Mucosa of descending colon (tissue), 3 donors: ENCODE measurements at regions not wholly inside any gene's neighbourhood (a gene's known extent, or its start where the extent isn't known, plus 50 kb on each side); places are given as distances from the start of the nearest gene placed in this dataset.

ENCODE experiments used
- ATAC-seq: fragments of 200-7000 bp; cut with Tn5 transposase; one replicate; pipeline ENCODE4 v1.9.1; 2020; ENCODE audit warnings: mild to moderate bottlenecking, moderate library complexity
- DNase-seq, 3 donors: peaks; one replicate each; pipeline ENCODE4 v3.0.0-alpha.2; 2020
- H3K36me3 ChIP-seq: fragments of 200-600 bp; one replicate; pipeline ENCODE4 v1.8.0; 2021; ENCODE audit warnings: low read depth, mild to moderate bottlenecking
- H3K4me1 ChIP-seq: fragments of 200-600 bp; one replicate; pipeline ENCODE4 v1.8.0; 2021; ENCODE audit warnings: low read depth, mild to moderate bottlenecking
- H3K4me3 ChIP-seq: fragments of 200-600 bp; one replicate; pipeline ENCODE4 v1.8.0; 2021; ENCODE audit warnings: mild to moderate bottlenecking
- H3K9me3 ChIP-seq: fragments of 200-600 bp; one replicate; pipeline ENCODE4 v1.8.0; 2021; ENCODE audit warnings: mild to moderate bottlenecking
- CTCF ChIP-seq: fragments of 200-600 bp; IDR thresholded peaks from one replicate; pipeline ENCODE4 v1.8.0; 2022; ENCODE audit warnings: antibody characterized with exemption, mild to moderate bottlenecking
- intact Hi-C, 2 donors: fragments of 100-400 bp; cut with DNase I in 1 of 2; cut with micrococcal nuclease in 1 of 2; formaldehyde crosslinking; loops; one replicate each; pipeline versions ENCODE4 v1.11.0 to v1.11.1; 2022; cut with DNase I, micrococcal nuclease
- donor health status: DM: no; HTN: no; CAD: no; lungs with moderate emphysema.
- donor health status: DM: no; HTN: no; CAD: no.
- donor health status: DM: no; HTN: yes; CAD: no.

DNA sequence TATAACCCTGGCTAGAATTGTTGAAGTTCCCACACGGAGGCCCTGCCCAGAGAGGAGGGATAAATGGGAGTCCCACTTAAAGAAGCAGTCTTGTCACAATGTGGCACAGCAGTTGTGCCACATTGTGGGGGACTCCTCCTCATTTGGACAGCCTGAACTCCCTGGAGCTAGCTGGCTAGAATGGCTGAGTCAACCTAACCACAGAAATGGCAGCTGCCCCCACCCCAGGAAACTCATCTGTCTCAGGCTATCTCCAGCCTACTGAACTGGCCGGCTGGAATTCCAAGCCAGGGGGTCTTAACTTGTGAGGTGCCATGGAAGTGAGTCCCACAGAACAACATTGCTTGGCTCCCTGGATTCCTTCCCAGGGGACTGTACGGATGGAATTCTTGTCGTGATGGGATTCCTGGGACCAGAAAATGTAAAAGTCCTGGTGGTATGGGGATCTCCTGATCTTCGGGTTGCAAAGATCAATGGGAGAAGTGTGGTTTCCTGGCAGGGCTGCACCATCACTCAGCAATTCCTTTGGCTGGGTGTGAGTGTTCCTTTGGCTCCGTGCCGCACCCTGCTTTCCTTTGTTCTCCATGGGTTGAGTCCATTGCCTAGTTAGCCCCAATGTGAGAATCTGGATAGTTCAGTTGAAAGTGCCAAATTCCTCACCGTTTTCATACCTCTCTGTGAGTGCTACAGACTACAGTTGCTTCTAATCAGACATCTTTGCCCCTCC is 791.2 kb upstream of the FAT3 start:
- H3K4me3 ChIP-seq: no peak overlapping the region
- no peak for DNase-seq
- intact Hi-C loops: no loop called here
- no peak for ATAC-seq
- no peaks in the 10 kb centered on the region for H3K4me1 ChIP-seq
- TF ChIP-seq CTCF: no peak
- no peaks in the 10 kb centered on the region for H3K36me3 ChIP-seq
- H3K9me3 ChIP-seq: no peaks in the 10 kb centered on the region

- intact Hi-C loops: no loop called here
- Histone ChIP-seq H3K4me1 (no peaks in the 10 kb centered on the region), H3K4me3 (no peak overlapping the region), H3K9me3 (no peaks in the 10 kb centered on the region), H3K36me3 (no peaks in the 10 kb centered on the region)
- no peak for TF ChIP-seq CTCF
- no peak for ATAC-seq
- no peak for DNase-seq
Measured at GRCh38 chr11:91421641-91422040, 803.0 kb upstream of the FAT3 start.

- ATAC-seq: no peak
- no peaks in the 10 kb centered on the region for H3K36me3 ChIP-seq
- TF ChIP-seq CTCF: no peak
- no peaks in the 10 kb centered on the region for H3K4me1 ChIP-seq
- no peak overlapping the region for H3K4me3 ChIP-seq
- peaks cover 6% of the 10 kb centered on the region for H3K9me3 ChIP-seq
- intact Hi-C loops: no loop called here
- DNase-seq: no peak
Measured at GRCh38 chr11:91407842-91408241, 816.8 kb upstream of the FAT3 start.

DNA sequence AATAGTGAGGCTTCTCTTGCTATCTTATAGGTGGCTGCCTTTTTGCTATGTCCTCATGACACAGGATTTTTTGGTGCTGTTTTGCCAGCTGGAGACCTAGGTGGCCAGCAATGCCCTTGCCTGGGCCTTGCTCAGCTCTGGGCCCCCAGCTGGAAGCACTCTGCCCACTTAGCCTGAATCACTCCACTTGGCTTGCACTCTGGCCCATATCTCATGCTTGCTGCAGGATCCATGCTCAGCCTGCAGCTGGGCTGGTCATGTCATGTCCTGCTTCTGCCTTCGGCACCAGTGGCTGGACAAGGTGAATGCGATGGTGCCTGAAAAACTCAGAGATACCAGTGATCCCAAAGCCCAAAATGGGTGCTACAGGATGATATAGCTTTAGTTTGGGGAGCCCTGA is 818.6 kb upstream of the FAT3 start:
- DNase-seq: no peak
- intact Hi-C loops: no loop called here

GRCh38 chr11:91404344-91404743 is 820.3 kb upstream of the FAT3 start:
- DNase-seq (no peak), ATAC-seq (no peak)
- no peaks in the 10 kb centered on the region for H3K4me1 ChIP-seq
- intact Hi-C loops: no loop called here
- no peak for TF ChIP-seq CTCF
- no peak overlapping the region for H3K4me3 ChIP-seq
- H3K9me3 ChIP-seq: peaks cover 11% of the 10 kb centered on the region
- no peaks in the 10 kb centered on the region for H3K36me3 ChIP-seq

More for the DNA sequence above, 818.6 kb upstream of the FAT3 start:
- H3K4me1 ChIP-seq: no peaks in the 10 kb centered on the region
- H3K9me3 ChIP-seq: peaks cover 11% of the 10 kb centered on the region
- no peak for ATAC-seq
- TF ChIP-seq CTCF: no peak
- H3K36me3 ChIP-seq: no peaks in the 10 kb centered on the region
- no peak overlapping the region for H3K4me3 ChIP-seq

GRCh38 chr11:91397134-91397468 is 827.5 kb upstream of the FAT3 start:
- Histone ChIP-seq H3K36me3 (no peaks in the 10 kb centered on the region), H3K4me1 (no peaks in the 10 kb centered on the region), H3K4me3 (no peak overlapping the region), H3K9me3 (peaks cover 6% of the 10 kb centered on the region)
- ATAC-seq: no peak
- intact Hi-C loops: no loop called here
- no peak for DNase-seq
- no peak for TF ChIP-seq CTCF
